ENCODE measurements at regions not wholly inside any gene's neighbourhood (a gene's known extent, or its start where the extent isn't known, plus 50 kb on each side); places are given as distances from the start of the nearest gene placed in this dataset.

DNA sequence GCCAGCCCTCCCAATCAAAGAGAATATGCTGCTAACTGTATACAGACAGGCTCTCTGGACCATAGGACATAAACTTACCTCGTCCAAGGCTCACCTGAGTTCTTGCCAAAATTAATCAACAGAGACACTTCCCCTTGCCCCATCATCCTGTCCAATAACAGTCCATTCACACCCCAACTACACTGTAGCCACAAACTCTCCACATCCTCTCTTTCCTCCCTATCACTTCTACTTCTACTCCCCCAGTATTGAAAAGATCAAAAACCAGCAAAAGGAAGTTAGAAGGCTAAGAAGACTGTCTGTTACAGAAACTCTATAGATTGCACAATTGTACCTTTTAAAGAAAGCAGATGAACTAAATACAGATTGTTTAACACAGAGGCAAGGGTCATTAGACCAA is 133.5 kb upstream of the STT3B start:
- TF ChIP-seq, protein P1, sequence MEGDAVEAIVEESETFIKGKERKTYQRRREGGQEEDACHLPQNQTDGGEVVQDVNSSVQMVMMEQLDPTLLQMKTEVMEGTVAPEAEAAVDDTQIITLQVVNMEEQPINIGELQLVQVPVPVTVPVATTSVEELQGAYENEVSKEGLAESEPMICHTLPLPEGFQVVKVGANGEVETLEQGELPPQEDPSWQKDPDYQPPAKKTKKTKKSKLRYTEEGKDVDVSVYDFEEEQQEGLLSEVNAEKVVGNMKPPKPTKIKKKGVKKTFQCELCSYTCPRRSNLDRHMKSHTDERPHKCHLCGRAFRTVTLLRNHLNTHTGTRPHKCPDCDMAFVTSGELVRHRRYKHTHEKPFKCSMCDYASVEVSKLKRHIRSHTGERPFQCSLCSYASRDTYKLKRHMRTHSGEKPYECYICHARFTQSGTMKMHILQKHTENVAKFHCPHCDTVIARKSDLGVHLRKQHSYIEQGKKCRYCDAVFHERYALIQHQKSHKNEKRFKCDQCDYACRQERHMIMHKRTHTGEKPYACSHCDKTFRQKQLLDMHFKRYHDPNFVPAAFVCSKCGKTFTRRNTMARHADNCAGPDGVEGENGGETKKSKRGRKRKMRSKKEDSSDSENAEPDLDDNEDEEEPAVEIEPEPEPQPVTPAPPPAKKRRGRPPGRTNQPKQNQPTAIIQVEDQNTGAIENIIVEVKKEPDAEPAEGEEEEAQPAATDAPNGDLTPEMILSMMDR (IDR thresholded peaks at IDR 0.05; ENCODE audit: low read depth, low read length) = no peak
- H3K4me3 ChIP-seq (ENCODE audit: low read depth, low read length) = no peak overlapping the region

DNA sequence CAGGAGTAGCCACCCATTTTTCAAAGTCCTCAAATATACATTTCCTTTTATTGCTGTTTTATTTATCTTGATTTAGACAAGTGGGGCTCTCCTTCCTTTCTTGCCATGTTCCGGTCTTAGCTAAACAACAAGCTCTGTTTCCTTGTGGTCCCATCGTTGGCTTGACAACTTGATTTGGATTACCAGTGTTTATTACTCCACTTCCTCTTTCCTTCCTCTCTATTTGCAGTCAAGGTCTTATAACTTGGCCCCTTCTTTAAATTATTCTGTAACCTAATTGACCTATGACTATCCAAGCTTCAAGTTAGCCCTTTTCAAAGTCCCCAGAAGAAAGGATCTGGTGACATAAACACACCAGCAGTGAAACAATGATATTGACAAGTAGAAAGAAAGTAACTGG is 130.6 kb upstream of the STT3B start:
- H3K4me3 ChIP-seq (ENCODE audit: low read depth, low read length) = no peak overlapping the region
- TF ChIP-seq, protein P1 (IDR thresholded peaks at IDR 0.05; ENCODE audit: low read depth, low read length) = no peak

DNA sequence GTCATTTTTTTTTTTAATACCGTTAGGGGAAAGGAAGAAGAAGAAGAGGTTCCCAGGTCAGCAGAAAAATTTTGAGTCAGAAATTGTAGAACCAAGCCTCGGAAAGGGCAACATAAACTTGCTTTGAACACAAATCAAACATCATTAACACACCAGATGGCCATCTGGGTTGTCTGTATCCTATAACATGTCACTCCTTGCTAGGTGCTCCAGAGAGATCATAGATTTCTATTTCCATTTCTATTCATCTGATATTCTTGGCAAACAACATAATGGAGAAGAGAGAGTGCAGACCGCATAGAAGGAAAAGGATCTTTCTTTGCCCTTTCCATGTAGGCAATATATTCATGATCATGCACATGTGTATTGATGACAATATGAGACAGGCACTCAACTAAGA is 129.5 kb upstream of the STT3B start:
- H3K4me3 ChIP-seq (ENCODE audit: low read depth, low read length) = no peak overlapping the region
- TF ChIP-seq, protein P1 (IDR thresholded peaks at IDR 0.05; ENCODE audit: low read depth, low read length) = no peak

DNA sequence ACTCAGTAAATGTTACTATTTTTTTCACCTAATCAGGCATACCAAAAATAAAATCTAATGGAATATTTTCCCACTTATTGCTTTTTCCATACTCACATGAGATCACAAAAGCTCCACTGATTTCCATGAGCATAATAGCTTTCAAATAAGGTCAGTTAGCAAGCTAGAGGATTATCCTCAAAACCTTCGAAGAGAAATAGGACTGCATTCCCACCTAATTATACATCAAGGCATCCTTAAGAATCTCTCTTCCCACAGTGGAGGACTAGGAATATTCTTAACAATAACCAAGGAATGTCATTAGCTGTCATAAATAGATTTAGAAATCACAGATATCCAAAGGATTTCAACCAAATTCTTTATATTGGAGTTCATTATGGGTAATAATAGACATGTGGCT is 127.9 kb upstream of the STT3B start:
- no peak overlapping the region for H3K4me3 ChIP-seq (ENCODE audit: low read depth, low read length)
- TF ChIP-seq, protein P1 (IDR thresholded peaks at IDR 0.05; ENCODE audit: low read depth, low read length) = no peak

DNA sequence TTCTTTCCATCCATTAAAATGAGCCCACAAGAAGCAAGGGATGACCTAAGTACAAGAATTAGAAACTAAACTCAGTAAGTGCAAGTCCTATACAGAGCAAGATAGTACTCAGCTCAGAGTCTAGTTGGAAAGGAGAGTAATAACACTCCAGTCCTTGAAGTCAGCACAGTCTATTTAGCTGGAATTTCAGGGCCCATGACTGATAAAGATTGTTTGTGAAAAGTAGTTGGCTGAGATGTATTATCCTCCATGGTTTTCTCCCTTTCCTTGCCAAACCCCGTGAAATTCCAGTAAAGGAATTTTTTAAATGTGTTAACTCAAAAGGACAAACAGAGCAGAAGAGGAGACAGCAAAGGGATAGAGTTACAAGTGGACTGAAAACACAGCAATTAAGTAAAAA is 127.2 kb upstream of the STT3B start:
- TF ChIP-seq, protein P1 (IDR thresholded peaks at IDR 0.05; ENCODE audit: low read depth, low read length) = no peak
- H3K4me3 ChIP-seq (ENCODE audit: low read depth, low read length) = no peak overlapping the region

DNA sequence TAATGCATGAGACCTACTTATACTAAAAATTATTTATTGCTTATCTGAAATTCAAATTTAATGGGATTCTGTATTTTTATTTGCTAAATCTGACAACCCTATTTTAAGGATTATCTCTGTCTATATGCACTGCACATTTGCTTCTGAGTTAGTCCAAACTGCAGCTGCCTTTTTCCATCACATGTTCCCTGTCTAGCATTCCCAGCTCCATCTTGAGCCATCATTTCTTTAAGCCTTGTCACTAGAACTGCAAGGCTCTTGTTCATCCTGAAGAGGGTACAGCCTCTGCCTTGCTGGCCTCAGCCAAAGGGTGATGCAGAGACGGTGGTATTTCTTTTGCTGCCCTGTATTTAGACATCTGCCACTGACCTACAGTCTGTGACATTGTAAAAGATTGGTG is 125.8 kb upstream of the STT3B start:
- TF ChIP-seq, protein P1 (IDR thresholded peaks at IDR 0.05; ENCODE audit: low read depth, low read length) = no peak
- no peak overlapping the region for H3K4me3 ChIP-seq (ENCODE audit: low read depth, low read length)

DNA sequence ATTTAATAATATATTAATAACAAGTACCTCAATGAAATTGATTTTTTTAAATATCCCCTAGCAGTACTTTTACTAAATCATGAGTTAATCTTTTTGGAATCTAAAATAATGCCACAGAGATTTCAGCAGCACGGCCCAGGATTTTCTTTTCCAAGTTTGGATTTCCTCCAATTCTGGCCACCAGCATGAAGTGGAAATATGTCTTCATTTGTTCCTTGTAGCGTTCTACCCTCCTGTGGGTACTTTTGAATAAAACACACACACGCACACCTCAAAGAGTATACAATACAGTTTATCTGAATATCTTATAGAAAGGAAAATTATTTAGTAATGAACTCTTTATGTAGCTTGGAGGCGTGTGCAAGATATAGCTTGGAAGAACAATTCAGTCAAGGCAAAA is 125.1 kb upstream of the STT3B start:
- TF ChIP-seq, protein P1 (IDR thresholded peaks at IDR 0.05; ENCODE audit: low read depth, low read length) = no peak
- no peak overlapping the region for H3K4me3 ChIP-seq (ENCODE audit: low read depth, low read length)

Measured in WI38 (cell line).